Ascending aorta (tissue), 2 donors: ENCODE measurements at regions not wholly inside any gene's neighbourhood (a gene's known extent, or its start where the extent isn't known, plus 50 kb on each side); places are given as distances from the start of the nearest gene placed in this dataset.

ENCODE experiments used
- DNase-seq, 2 donors: peaks; one replicate each; pipeline ENCODE4 v3.0.0-alpha.2; 2019; ENCODE audit warnings: low spot score in 2 of 2
- H3K27ac ChIP-seq, 2 donors: fragments of 200-600 bp; sonication (generic); one replicate each; pipeline ENCODE4 v1.5.1; 2016 to 2017; ENCODE audit warnings: mild to moderate bottlenecking in 1 of 2
- H3K27me3 ChIP-seq: fragments of 200-600 bp; sonication (generic); one replicate; pipeline ENCODE4 v1.5.1; 2017
- H3K36me3 ChIP-seq, 2 donors: fragments of 200-600 bp; sonication (generic); one replicate each; pipeline ENCODE4 v1.5.1; 2016
- H3K4me1 ChIP-seq, 2 donors: fragments of 200-600 bp; sonication (generic); one replicate each; pipeline ENCODE4 v1.5.1; 2016 to 2017; ENCODE audit warnings: mild to moderate bottlenecking in 1 of 2
- H3K4me3 ChIP-seq, 2 donors: fragments of 200-600 bp; sonication (generic); one replicate each; pipeline ENCODE4 v1.5.1; 2016 to 2017; ENCODE audit warnings: mild to moderate bottlenecking in 1 of 2
- H3K9me3 ChIP-seq, 2 donors: fragments of 200-600 bp; sonication (generic); one replicate each; pipeline ENCODE4 v1.5.1; 2016
- intact Hi-C: fragments of 100-400 bp; cut with DNase I; formaldehyde crosslinking; loops from one replicate; pipeline ENCODE4 v1.15.1; 2023
- TF ChIP-seq, protein P1 (sequence below), 3 experiments: fragments of 200-600 bp in 2 of 3; fragments of 450-650 bp in 1 of 3; sonication (generic) in 2 of 3; IDR thresholded peaks; one replicate each; pipeline ENCODE4 v1.5.1; 2016 to 2019; ENCODE audit warnings: antibody characterized with exemption in 3 of 3, mild to moderate bottlenecking in 1 of 3, moderate library complexity in 1 of 3

DNA sequence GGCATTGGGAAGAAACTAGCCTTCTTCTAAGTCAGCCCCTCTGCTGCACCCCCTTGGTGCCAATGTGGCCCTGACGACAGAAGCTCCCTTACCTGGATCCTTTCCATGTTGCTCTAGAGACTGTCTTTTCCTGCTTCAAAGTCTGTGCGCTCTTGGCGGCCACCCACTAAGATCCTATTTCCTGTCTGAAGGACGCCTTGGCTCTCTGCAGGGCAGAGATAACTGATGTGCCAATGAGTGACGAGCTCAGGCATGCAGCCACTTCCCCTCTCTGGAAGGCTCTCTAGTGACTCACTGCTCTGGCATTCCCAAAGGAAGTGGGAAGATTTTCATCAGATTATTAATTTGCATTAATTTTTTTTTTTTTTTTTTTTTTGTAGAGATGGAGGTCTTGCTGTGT is 273.5 kb downstream of the CDH20 start:
- peak in 1 of 2 donors; percentile 80 for DNase-seq
- TF ChIP-seq, protein P1, sequence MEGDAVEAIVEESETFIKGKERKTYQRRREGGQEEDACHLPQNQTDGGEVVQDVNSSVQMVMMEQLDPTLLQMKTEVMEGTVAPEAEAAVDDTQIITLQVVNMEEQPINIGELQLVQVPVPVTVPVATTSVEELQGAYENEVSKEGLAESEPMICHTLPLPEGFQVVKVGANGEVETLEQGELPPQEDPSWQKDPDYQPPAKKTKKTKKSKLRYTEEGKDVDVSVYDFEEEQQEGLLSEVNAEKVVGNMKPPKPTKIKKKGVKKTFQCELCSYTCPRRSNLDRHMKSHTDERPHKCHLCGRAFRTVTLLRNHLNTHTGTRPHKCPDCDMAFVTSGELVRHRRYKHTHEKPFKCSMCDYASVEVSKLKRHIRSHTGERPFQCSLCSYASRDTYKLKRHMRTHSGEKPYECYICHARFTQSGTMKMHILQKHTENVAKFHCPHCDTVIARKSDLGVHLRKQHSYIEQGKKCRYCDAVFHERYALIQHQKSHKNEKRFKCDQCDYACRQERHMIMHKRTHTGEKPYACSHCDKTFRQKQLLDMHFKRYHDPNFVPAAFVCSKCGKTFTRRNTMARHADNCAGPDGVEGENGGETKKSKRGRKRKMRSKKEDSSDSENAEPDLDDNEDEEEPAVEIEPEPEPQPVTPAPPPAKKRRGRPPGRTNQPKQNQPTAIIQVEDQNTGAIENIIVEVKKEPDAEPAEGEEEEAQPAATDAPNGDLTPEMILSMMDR (IDR thresholded peaks at IDR 0.05), result no peak
- intact Hi-C loops, result loop anchor here (5.0 kb wide), 1 partner anchor 131 kb away; no protein-coding TSS in a partner anchor
- Histone ChIP-seq H3K4me1 (peaks cover 0 to 6% of the 10 kb centered on the region in 2 donors), H3K27ac (peak overlapping the region; percentile 45 to 75), H3K27me3 (no peaks in the 10 kb centered on the region), H3K9me3 (no peaks in the 10 kb centered on the region), H3K4me3 (peak overlapping the region in 1 of 2 donors; percentile 55), H3K36me3 (no peaks in the 10 kb centered on the region)

DNA sequence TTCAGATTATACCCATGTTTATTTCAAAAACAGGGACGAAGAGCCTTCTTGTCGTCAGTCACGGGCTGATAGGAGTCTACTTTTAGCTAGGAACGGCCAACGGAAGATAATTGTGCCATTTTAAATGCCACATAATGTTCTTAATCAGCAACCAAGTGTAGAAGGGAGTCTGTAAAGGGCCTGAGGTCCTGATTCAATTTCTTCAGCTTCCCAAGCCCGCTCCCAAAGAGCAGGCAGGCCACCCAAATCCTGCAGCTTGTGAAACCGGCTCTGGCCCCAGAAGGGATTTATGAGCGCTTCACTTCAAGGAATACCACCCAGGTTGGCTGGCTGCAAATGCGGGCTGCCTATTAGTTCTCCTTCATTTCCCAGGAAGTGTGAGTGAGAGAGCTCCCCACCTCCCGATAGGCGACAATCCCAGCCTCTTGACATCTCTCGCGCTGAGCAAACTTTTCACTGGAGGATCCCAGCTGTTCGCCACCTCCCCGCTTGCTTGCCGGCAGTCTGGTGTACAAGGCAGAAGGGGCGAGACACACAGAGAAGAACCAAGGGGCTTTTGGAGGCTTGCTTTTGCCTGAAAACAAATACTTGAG is 272.9 kb downstream of the CDH20 start:
- Histone ChIP-seq H3K27ac (peak overlapping the region; percentile 45 to 75), H3K36me3 (no peaks in the 10 kb centered on the region), H3K9me3 (no peaks in the 10 kb centered on the region), H3K27me3 (no peaks in the 10 kb centered on the region), H3K4me3 (peak overlapping the region; percentile 23 to 55), H3K4me1 (peaks cover 0 to 6% of the 10 kb centered on the region in 2 donors)
- peak in 1 of 2 donors; percentile 71 for DNase-seq
- intact Hi-C loops, result loop anchor here (5.0 kb wide), 1 partner anchor 131 kb away; no protein-coding TSS in a partner anchor
- TF ChIP-seq, protein P1 (IDR thresholded peaks at IDR 0.05), result no peak

DNA sequence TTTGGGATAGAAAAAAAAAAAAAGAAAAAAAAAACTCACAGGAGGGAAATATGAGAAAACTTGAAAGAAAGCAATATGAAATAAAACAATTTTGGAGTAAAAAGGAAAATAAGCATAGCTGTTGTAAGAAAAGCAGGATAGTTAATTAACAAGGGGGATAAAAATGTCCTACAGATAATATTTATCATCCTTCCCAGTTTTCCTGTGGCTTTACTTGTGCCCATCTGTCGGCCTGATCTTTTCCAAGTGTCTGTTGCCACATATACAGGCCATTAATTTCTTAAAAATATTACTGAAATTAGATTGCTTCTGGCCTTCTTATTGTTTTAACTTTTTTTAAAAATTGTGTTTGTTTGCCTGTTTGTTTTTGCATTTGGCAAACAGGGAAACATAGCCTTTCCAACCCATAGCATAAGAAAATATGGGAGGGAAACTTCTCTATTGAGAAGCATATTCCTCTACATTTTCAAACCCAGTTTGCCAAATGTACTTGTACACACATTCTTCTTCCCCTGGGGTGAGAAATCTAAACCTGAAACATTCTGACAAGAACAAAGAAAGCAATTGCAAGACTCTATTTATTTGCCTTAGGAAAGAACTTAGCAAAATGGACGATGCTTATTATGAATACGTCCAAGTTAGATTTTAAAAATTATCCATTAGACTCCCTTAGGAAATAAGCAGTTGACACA is 272.3 kb downstream of the CDH20 start:
- no peaks in the 10 kb centered on the region for H3K36me3 ChIP-seq
- H3K4me3 ChIP-seq, result peak overlapping the region in 1 of 2 donors; percentile 55
- peak overlapping the region; percentile 45 to 75 for H3K27ac ChIP-seq
- no peaks in the 10 kb centered on the region for H3K27me3 ChIP-seq
- intact Hi-C loops, result loop anchor here (5.0 kb wide), 1 partner anchor 132 kb away; no protein-coding TSS in a partner anchor
- TF ChIP-seq, protein P1 (IDR thresholded peaks at IDR 0.05), result no peak
- peaks cover 0 to 6% of the 10 kb centered on the region in 2 donors for H3K4me1 ChIP-seq
- no peak for DNase-seq
- H3K9me3 ChIP-seq, result no peaks in the 10 kb centered on the region
